SJSA1 (cell line): ENCODE measurements at regions not wholly inside any gene's neighbourhood (a gene's known extent, or its start where the extent isn't known, plus 50 kb on each side); places are given as distances from the start of the nearest gene placed in this dataset.
"Not testable (repeated sequence)": the region's sequence is repeated elsewhere in the genome, so short reads cannot be mapped to it uniquely, and the experiment has no call there.

Experiments used
- DNase-seq, 2 experiments: peaks; one replicate each; pipeline ENCODE4 v3.0.0-alpha.2; 2015 to 2020; ENCODE audit warnings: low spot score in 2 of 2, low read depth in 1 of 2
- H3K27ac ChIP-seq: fragments of 250-450 bp; sonication (Bioruptor Pico); 2 replicates; pipeline ENCODE4 v1.5.1; 2020; ENCODE audit warnings: mild to moderate bottlenecking, moderate library complexity
- H3K27me3 ChIP-seq: fragments of 250-450 bp; sonication (Bioruptor Pico); replicated peaks from 2 replicates; pipeline ENCODE4 v1.5.1; 2020; ENCODE audit warnings: mild to moderate bottlenecking, moderate library complexity
- H3K36me3 ChIP-seq: fragments of 250-450 bp; sonication (Bioruptor Pico); 2 replicates; pipeline ENCODE4 v1.5.1; 2020; ENCODE audit warnings: mild to moderate bottlenecking
- H3K4me1 ChIP-seq: fragments of 250-450 bp; sonication (Bioruptor Pico); replicated peaks from 2 replicates; pipeline ENCODE4 v1.6.1; 2021; ENCODE audit warnings: mild to moderate bottlenecking
- H3K4me3 ChIP-seq: fragments of 250-450 bp; sonication (Bioruptor Pico); 2 replicates; pipeline ENCODE4 v1.5.1; 2020; ENCODE audit warnings: mild to moderate bottlenecking
- H3K9me3 ChIP-seq: fragments of 250-450 bp; sonication (Bioruptor Pico); replicated peaks from 2 replicates; pipeline ENCODE4 v1.5.1; 2020; ENCODE audit warnings: mild to moderate bottlenecking

- no peak overlapping the region for H3K4me3 ChIP-seq
- H3K9me3 ChIP-seq = no peaks in the 10 kb centered on the region
- no peak for DNase-seq
- H3K27me3 ChIP-seq = no peaks in the 10 kb centered on the region
- H3K4me1 ChIP-seq = peaks cover 5% of the 10 kb centered on the region
- no peaks in the 10 kb centered on the region for H3K36me3 ChIP-seq
- no peak overlapping the region for H3K27ac ChIP-seq
Observed at GRCh38 chr6:137706083-137706750, 160.8 kb upstream of the TNFAIP3 start.

GRCh38 chr6:137707038-137707589 lies 159.9 kb upstream of the TNFAIP3 start:
- H3K9me3 ChIP-seq = no peaks in the 10 kb centered on the region
- no peak overlapping the region for H3K27ac ChIP-seq
- no peak overlapping the region for H3K4me3 ChIP-seq
- H3K27me3 ChIP-seq = no peaks in the 10 kb centered on the region
- H3K4me1 ChIP-seq = peaks cover 5% of the 10 kb centered on the region
- no peaks in the 10 kb centered on the region for H3K36me3 ChIP-seq
- no peak for DNase-seq

- Histone ChIP-seq H3K4me1 (peaks cover 5% of the 10 kb centered on the region), H3K27me3 (no peaks in the 10 kb centered on the region), H3K9me3 (no peaks in the 10 kb centered on the region), H3K27ac (no peak overlapping the region), H3K36me3 (no peaks in the 10 kb centered on the region), H3K4me3 (0 out of 2 replicates have a peak overlapping the region, but pooled peaks have one; percentile 2)
- DNase-seq = peak; percentile 66
Observed at GRCh38 chr6:137707590-137708360, 159.3 kb upstream of the TNFAIP3 start.

GRCh38 chr6:137708481-137708880 lies 158.6 kb upstream of the TNFAIP3 start:
- Histone ChIP-seq H3K4me3 (no peak overlapping the region), H3K27ac (no peak overlapping the region), H3K9me3 (no peaks in the 10 kb centered on the region), H3K4me1 (peaks cover 5% of the 10 kb centered on the region), H3K36me3 (no peaks in the 10 kb centered on the region), H3K27me3 (no peaks in the 10 kb centered on the region)
- no peak for DNase-seq

GRCh38 chr6:137709424-137710236 lies 157.4 kb upstream of the TNFAIP3 start:
- DNase-seq = no peak
- H3K4me3 ChIP-seq = no peak overlapping the region
- no peak overlapping the region for H3K27ac ChIP-seq

GRCh38 chr6:137711972-137712371 lies 155.1 kb upstream of the TNFAIP3 start:
- Histone ChIP-seq H3K9me3 (no peaks in the 10 kb centered on the region), H3K27me3 (no peaks in the 10 kb centered on the region), H3K27ac (no peak overlapping the region), H3K4me1 (peaks cover 11% of the 10 kb centered on the region), H3K36me3 (no peaks in the 10 kb centered on the region), H3K4me3 (no peak overlapping the region)
- no peak for DNase-seq

More at GRCh38 chr6:137709424-137710236, 157.4 kb upstream of the TNFAIP3 start:
- H3K4me1 ChIP-seq = peaks cover 5% of the 10 kb centered on the region
- no peaks in the 10 kb centered on the region for H3K27me3 ChIP-seq
- no peaks in the 10 kb centered on the region for H3K9me3 ChIP-seq
- H3K36me3 ChIP-seq = no peaks in the 10 kb centered on the region

GRCh38 chr6:137712587-137712986 lies 154.5 kb upstream of the TNFAIP3 start:
- Histone ChIP-seq H3K36me3 (no peaks in the 10 kb centered on the region), H3K27me3 (no peaks in the 10 kb centered on the region), H3K4me1 (peaks cover 11% of the 10 kb centered on the region), H3K4me3 (no peak overlapping the region), H3K9me3 (no peaks in the 10 kb centered on the region), H3K27ac (no peak overlapping the region)
- DNase-seq = no peak

GRCh38 chr6:137715589-137716045 lies 151.4 kb upstream of the TNFAIP3 start:
- H3K36me3 ChIP-seq = no peaks in the 10 kb centered on the region
- no peak overlapping the region for H3K4me3 ChIP-seq
- peak in 1 of 2 experiments; percentile 24 for DNase-seq
- no peak overlapping the region for H3K27ac ChIP-seq
- no peaks in the 10 kb centered on the region for H3K27me3 ChIP-seq
- H3K9me3 ChIP-seq = no peaks in the 10 kb centered on the region
- 0 out of 2 replicates have a peak, but pooled peaks cover 7% of the 10 kb centered on the region for H3K4me1 ChIP-seq

- Histone ChIP-seq H3K4me1 (0 out of 2 replicates have a peak, but pooled peaks cover 7% of the 10 kb centered on the region), H3K4me3 (no peak overlapping the region), H3K36me3 (no peaks in the 10 kb centered on the region), H3K27ac (no peak overlapping the region), H3K27me3 (no peaks in the 10 kb centered on the region), H3K9me3 (no peaks in the 10 kb centered on the region)
- no peak for DNase-seq
Observed at GRCh38 chr6:137717074-137718073, 149.7 kb upstream of the TNFAIP3 start.

- not testable (repeated sequence) for H3K9me3 ChIP-seq, DNase-seq, H3K36me3 ChIP-seq
Observed at GRCh38 chr6:137718903-137719302, 148.2 kb upstream of the TNFAIP3 start.

GRCh38 chr6:137722749-137723272 lies 144.2 kb upstream of the TNFAIP3 start:
- no peaks in the 10 kb centered on the region for H3K9me3 ChIP-seq
- no peak for DNase-seq
- no peaks in the 10 kb centered on the region for H3K4me1 ChIP-seq
- H3K36me3 ChIP-seq = no peaks in the 10 kb centered on the region
- H3K27ac ChIP-seq = no peak overlapping the region
- no peaks in the 10 kb centered on the region for H3K27me3 ChIP-seq
- H3K4me3 ChIP-seq = no peak overlapping the region

More at GRCh38 chr6:137718903-137719302, 148.2 kb upstream of the TNFAIP3 start:
- not testable (repeated sequence) for H3K27me3 ChIP-seq, H3K27ac ChIP-seq, H3K4me1 ChIP-seq, H3K4me3 ChIP-seq

GRCh38 chr6:137723273-137724017 lies 143.6 kb upstream of the TNFAIP3 start:
- Histone ChIP-seq H3K9me3 (no peaks in the 10 kb centered on the region), H3K27ac (no peak overlapping the region), H3K36me3 (no peaks in the 10 kb centered on the region), H3K4me1 (peaks cover 2% of the 10 kb centered on the region), H3K27me3 (no peaks in the 10 kb centered on the region), H3K4me3 (no peak overlapping the region)
- DNase-seq = no peak
